ENCODE measurements at regions not wholly inside any gene's neighbourhood (a gene's known extent, or its start where the extent isn't known, plus 50 kb on each side); places are given as distances from the start of the nearest gene placed in this dataset.

GRCh38 chr16:61296814-61297213 lies 739.4 kb downstream of the CDH8 start:
- no peaks in the 10 kb centered on the region for H3K36me3 ChIP-seq
- H3K27ac ChIP-seq: no peak overlapping the region
- DNase-seq: no peak
- H3K27me3 ChIP-seq (ENCODE audit: insufficient read depth, low read depth, severe bottlenecking): peaks cover 6% of the 10 kb centered on the region
- H3K9me3 ChIP-seq (ENCODE audit: severe bottlenecking): no peaks in the 10 kb centered on the region
- H3K4me3 ChIP-seq (ENCODE audit: low read depth, low read length): no peak overlapping the region
- TF ChIP-seq, protein P1, sequence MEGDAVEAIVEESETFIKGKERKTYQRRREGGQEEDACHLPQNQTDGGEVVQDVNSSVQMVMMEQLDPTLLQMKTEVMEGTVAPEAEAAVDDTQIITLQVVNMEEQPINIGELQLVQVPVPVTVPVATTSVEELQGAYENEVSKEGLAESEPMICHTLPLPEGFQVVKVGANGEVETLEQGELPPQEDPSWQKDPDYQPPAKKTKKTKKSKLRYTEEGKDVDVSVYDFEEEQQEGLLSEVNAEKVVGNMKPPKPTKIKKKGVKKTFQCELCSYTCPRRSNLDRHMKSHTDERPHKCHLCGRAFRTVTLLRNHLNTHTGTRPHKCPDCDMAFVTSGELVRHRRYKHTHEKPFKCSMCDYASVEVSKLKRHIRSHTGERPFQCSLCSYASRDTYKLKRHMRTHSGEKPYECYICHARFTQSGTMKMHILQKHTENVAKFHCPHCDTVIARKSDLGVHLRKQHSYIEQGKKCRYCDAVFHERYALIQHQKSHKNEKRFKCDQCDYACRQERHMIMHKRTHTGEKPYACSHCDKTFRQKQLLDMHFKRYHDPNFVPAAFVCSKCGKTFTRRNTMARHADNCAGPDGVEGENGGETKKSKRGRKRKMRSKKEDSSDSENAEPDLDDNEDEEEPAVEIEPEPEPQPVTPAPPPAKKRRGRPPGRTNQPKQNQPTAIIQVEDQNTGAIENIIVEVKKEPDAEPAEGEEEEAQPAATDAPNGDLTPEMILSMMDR (IDR thresholded peaks at IDR 0.05; ENCODE audit: low read depth, low read length): no peak

GRCh38 chr16:61296305-61296704 lies 739.9 kb downstream of the CDH8 start:
- no peak overlapping the region for H3K4me3 ChIP-seq (ENCODE audit: low read depth, low read length)
- peaks cover 6% of the 10 kb centered on the region for H3K27me3 ChIP-seq (ENCODE audit: insufficient read depth, low read depth, severe bottlenecking)
- TF ChIP-seq, protein P1 (IDR thresholded peaks at IDR 0.05; ENCODE audit: low read depth, low read length): no peak
- no peaks in the 10 kb centered on the region for H3K9me3 ChIP-seq (ENCODE audit: severe bottlenecking)
- H3K36me3 ChIP-seq: no peaks in the 10 kb centered on the region
- H3K27ac ChIP-seq: no peak overlapping the region
- no peak for DNase-seq

GRCh38 chr16:61295311-61295710 lies 740.9 kb downstream of the CDH8 start:
- H3K27me3 ChIP-seq (ENCODE audit: insufficient read depth, low read depth, severe bottlenecking): peaks cover 6% of the 10 kb centered on the region
- no peak for DNase-seq
- no peak overlapping the region for H3K27ac ChIP-seq
- no peak overlapping the region for H3K4me3 ChIP-seq (ENCODE audit: low read depth, low read length)
- no peaks in the 10 kb centered on the region for H3K9me3 ChIP-seq (ENCODE audit: severe bottlenecking)
- no peaks in the 10 kb centered on the region for H3K36me3 ChIP-seq
- TF ChIP-seq, protein P1 (IDR thresholded peaks at IDR 0.05; ENCODE audit: low read depth, low read length): no peak

DNA sequence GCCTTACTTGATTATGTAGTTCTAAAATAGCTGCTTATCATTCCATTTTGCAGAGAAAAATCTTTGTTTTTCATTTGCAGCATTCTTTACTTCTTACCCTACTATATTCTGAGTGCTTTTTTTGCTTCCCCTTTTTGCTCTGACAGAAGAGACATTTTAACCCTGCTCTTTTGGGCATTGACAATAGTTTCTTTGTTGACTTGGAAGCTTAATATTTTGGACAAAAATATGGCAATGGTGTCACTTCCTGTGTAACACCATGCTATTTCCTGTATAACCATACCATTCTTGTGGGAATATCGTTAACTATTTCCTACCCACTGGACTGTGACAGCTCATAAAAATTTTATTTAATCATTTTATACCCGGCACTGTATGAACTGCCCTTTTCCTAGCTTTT lies 747.1 kb downstream of the CDH8 start:
- Histone ChIP-seq H3K27me3 (ENCODE audit: insufficient read depth, low read depth, severe bottlenecking) (no peaks in the 10 kb centered on the region), H3K36me3 (no peaks in the 10 kb centered on the region), H3K9me3 (ENCODE audit: severe bottlenecking) (no peaks in the 10 kb centered on the region), H3K27ac (no peak overlapping the region), H3K4me3 (ENCODE audit: low read depth, low read length) (no peak overlapping the region)
- TF ChIP-seq, protein P1 (IDR thresholded peaks at IDR 0.05; ENCODE audit: low read depth, low read length): no peak
- no peak for DNase-seq

DNA sequence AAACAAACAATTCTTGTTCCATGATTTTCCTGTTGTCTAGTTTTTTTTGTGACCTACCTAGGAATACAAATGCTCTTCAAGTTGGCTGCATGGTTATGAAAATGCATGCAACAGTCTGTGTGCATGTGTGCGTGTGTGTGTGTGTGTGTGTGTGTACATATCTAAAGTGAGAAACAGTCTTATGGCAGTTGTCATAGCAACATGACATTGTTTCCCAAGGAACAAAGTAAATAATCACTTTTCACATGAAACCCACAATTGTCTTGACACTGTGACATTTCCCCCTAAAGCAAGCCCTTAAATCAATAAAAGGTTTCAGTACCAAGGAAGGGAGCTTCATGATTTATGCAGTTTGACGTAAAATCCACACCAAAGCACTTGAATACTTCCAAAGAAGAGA lies 758.4 kb downstream of the CDH8 start:
- no peaks in the 10 kb centered on the region for H3K9me3 ChIP-seq (ENCODE audit: severe bottlenecking)
- DNase-seq: no peak
- no peak overlapping the region for H3K27ac ChIP-seq
- H3K4me3 ChIP-seq (ENCODE audit: low read depth, low read length): no peak overlapping the region
- H3K36me3 ChIP-seq: no peaks in the 10 kb centered on the region
- H3K27me3 ChIP-seq (ENCODE audit: insufficient read depth, low read depth, severe bottlenecking): peaks cover 6% of the 10 kb centered on the region
- TF ChIP-seq, protein P1 (IDR thresholded peaks at IDR 0.05; ENCODE audit: low read depth, low read length): no peak

- Histone ChIP-seq H3K9me3 (ENCODE audit: severe bottlenecking) (no peaks in the 10 kb centered on the region), H3K27me3 (ENCODE audit: insufficient read depth, low read depth, severe bottlenecking) (peaks cover 6% of the 10 kb centered on the region), H3K27ac (no peak overlapping the region), H3K4me3 (ENCODE audit: low read depth, low read length) (no peak overlapping the region), H3K36me3 (no peaks in the 10 kb centered on the region)
- no peak for DNase-seq
- TF ChIP-seq, protein P1 (IDR thresholded peaks at IDR 0.05; ENCODE audit: low read depth, low read length): no peak
Measured at GRCh38 chr16:61274211-61274610, 762.0 kb downstream of the CDH8 start.

All from WERI-Rb-1 (cell line).